ENCODE measurements at regions not wholly inside any gene's neighbourhood (a gene's known extent, or its start where the extent isn't known, plus 50 kb on each side); places are given as distances from the start of the nearest gene placed in this dataset.

DNA sequence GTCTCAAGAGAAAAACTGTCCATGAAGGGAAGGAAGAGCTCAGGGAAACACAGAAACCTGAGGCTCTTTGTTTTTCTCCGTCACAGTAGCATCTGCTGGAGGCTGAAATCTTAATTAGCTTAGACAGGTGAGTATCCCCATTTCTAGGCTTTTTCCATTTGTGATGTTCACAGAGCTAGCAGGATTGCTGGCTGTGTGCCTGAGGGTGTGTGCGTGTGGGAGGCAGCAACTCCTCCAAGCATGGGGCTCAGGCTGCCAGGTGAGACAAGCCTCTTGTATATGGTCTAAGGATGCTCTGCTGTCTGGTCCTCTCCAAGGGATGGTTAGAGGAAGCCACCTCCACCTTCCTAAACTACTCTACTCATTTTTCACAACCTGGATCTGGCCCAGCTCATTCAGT is 569.9 kb downstream of the HS3ST4 start:
- Histone ChIP-seq H3K27ac (ENCODE audit: low read length) (no peak overlapping the region), H4K20me1 (ENCODE audit: insufficient read depth, low read length) (no peaks in the 10 kb centered on the region), H3K27me3 (ENCODE audit: low read depth, low read length) (no peaks in the 10 kb centered on the region), H3K9me3 (ENCODE audit: insufficient read depth, low read length) (no peaks in the 10 kb centered on the region), H2AFZ (ENCODE audit: low read depth, low read length) (no peak overlapping the region), H3K9ac (ENCODE audit: low read length) (no peak overlapping the region), H3K4me2 (ENCODE audit: low read length) (no peak overlapping the region), H3K4me1 (ENCODE audit: low read length) (no peaks in the 10 kb centered on the region), H3K79me2 (ENCODE audit: low read length) (no peaks in the 10 kb centered on the region), H3K36me3 (replicated peaks; ENCODE audit: low read depth, low read length) (no peaks in the 10 kb centered on the region), H3K4me3 (ENCODE audit: low read length) (no peak overlapping the region)
- TF ChIP-seq EZH2phosphoT487 (IDR thresholded peaks at IDR 0.05; ENCODE audit: low read depth), result no peak
- TF ChIP-seq, protein P1, sequence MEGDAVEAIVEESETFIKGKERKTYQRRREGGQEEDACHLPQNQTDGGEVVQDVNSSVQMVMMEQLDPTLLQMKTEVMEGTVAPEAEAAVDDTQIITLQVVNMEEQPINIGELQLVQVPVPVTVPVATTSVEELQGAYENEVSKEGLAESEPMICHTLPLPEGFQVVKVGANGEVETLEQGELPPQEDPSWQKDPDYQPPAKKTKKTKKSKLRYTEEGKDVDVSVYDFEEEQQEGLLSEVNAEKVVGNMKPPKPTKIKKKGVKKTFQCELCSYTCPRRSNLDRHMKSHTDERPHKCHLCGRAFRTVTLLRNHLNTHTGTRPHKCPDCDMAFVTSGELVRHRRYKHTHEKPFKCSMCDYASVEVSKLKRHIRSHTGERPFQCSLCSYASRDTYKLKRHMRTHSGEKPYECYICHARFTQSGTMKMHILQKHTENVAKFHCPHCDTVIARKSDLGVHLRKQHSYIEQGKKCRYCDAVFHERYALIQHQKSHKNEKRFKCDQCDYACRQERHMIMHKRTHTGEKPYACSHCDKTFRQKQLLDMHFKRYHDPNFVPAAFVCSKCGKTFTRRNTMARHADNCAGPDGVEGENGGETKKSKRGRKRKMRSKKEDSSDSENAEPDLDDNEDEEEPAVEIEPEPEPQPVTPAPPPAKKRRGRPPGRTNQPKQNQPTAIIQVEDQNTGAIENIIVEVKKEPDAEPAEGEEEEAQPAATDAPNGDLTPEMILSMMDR (IDR thresholded peaks at IDR 0.05; ENCODE audit: low read depth, low read length), result no peak

DNA sequence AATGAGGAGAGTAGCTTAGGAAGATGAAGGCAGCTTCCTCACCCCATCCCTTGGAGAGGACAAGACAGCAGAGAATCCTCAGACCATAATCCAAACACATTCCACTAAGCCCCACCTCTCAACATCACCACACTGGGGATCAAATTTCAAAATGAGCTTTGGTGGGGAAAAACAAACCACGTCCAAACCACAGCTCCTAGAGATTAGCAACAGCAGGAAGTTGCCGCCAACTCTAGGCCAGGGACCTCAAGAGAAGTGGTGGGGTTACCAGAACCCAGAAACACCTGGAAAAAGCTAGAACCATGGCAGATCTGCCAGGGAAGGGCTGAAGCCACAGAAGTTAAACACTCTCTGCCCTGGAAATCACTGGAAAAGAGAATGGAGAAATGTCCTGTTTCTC is 571.6 kb downstream of the HS3ST4 start:
- TF ChIP-seq, protein P1 (IDR thresholded peaks at IDR 0.05; ENCODE audit: low read depth, low read length), result no peak
- TF ChIP-seq EZH2phosphoT487 (IDR thresholded peaks at IDR 0.05; ENCODE audit: low read depth), result no peak
- H4K20me1 ChIP-seq (ENCODE audit: insufficient read depth, low read length), result no peaks in the 10 kb centered on the region
- H3K27ac ChIP-seq (ENCODE audit: low read length), result no peak overlapping the region
- H3K4me2 ChIP-seq (ENCODE audit: low read length), result no peak overlapping the region
- H2AFZ ChIP-seq (ENCODE audit: low read depth, low read length), result no peak overlapping the region
- no peaks in the 10 kb centered on the region for H3K79me2 ChIP-seq (ENCODE audit: low read length)
- no peaks in the 10 kb centered on the region for H3K36me3 ChIP-seq (replicated peaks; ENCODE audit: low read depth, low read length)
- H3K9ac ChIP-seq (ENCODE audit: low read length), result no peak overlapping the region
- H3K9me3 ChIP-seq (ENCODE audit: insufficient read depth, low read length), result no peaks in the 10 kb centered on the region
- no peaks in the 10 kb centered on the region for H3K4me1 ChIP-seq (ENCODE audit: low read length)
- no peaks in the 10 kb centered on the region for H3K27me3 ChIP-seq (ENCODE audit: low read depth, low read length)
- no peak overlapping the region for H3K4me3 ChIP-seq (ENCODE audit: low read length)

DNA sequence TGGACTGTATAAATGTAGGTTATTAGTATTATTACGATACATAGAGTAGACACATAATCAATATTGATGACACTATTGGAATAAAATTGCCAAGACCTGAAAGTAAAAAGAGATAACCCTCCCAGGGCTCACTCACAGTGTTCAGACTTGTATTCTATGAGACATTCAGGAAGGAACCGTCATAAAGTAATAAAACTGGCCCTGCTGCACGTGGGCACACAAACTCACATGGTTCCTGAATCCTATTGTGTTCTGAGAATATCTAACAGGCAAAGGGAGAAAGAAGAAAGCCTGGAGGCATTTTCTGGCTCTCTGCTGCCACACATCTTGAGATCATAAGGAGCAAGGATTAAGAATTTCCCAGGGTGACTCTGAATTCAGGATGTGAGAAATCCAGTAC is 575.9 kb downstream of the HS3ST4 start:
- Histone ChIP-seq H3K27ac (ENCODE audit: low read length) (no peak overlapping the region), H3K9me3 (ENCODE audit: insufficient read depth, low read length) (no peaks in the 10 kb centered on the region), H3K79me2 (ENCODE audit: low read length) (no peaks in the 10 kb centered on the region), H3K27me3 (ENCODE audit: low read depth, low read length) (no peaks in the 10 kb centered on the region), H4K20me1 (ENCODE audit: insufficient read depth, low read length) (no peaks in the 10 kb centered on the region), H3K9ac (ENCODE audit: low read length) (no peak overlapping the region), H3K4me1 (ENCODE audit: low read length) (no peaks in the 10 kb centered on the region), H3K36me3 (replicated peaks; ENCODE audit: low read depth, low read length) (no peaks in the 10 kb centered on the region), H2AFZ (ENCODE audit: low read depth, low read length) (no peak overlapping the region), H3K4me3 (ENCODE audit: low read length) (no peak overlapping the region), H3K4me2 (ENCODE audit: low read length) (no peak overlapping the region)
- TF ChIP-seq, protein P1 (IDR thresholded peaks at IDR 0.05; ENCODE audit: low read depth, low read length), result no peak
- TF ChIP-seq EZH2phosphoT487 (IDR thresholded peaks at IDR 0.05; ENCODE audit: low read depth), result no peak

DNA sequence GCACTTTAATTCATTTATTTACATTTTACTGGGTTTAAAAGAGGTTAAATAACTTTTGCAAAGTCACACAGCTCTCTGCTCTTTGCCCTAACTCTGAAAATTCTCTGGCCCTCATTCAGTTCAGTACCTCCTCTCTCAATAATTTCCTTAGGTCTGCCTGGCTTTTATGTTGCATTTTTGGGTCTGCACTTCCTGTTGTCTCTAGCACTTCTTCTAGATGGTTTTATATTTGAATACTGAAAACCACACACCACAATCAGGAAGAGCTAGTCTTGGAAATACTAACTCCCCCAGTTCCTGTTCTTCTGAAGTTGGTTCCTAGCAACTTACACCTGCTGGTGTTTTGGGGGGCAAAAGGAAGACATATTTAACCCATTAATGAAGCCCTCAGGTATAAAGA is 577.9 kb downstream of the HS3ST4 start:
- H4K20me1 ChIP-seq (ENCODE audit: insufficient read depth, low read length), result no peaks in the 10 kb centered on the region

More for the DNA sequence above, 577.9 kb downstream of the HS3ST4 start:
- H3K79me2 ChIP-seq (ENCODE audit: low read length), result no peaks in the 10 kb centered on the region
- H3K27me3 ChIP-seq (ENCODE audit: low read depth, low read length), result no peaks in the 10 kb centered on the region
- H3K4me3 ChIP-seq (ENCODE audit: low read length), result no peak overlapping the region
- no peak overlapping the region for H3K4me2 ChIP-seq (ENCODE audit: low read length)
- H3K9me3 ChIP-seq (ENCODE audit: insufficient read depth, low read length), result no peaks in the 10 kb centered on the region
- H3K4me1 ChIP-seq (ENCODE audit: low read length), result no peaks in the 10 kb centered on the region
- H2AFZ ChIP-seq (ENCODE audit: low read depth, low read length), result no peak overlapping the region
- TF ChIP-seq, protein P1 (IDR thresholded peaks at IDR 0.05; ENCODE audit: low read depth, low read length), result no peak
- TF ChIP-seq EZH2phosphoT487 (IDR thresholded peaks at IDR 0.05; ENCODE audit: low read depth), result no peak
- H3K36me3 ChIP-seq (replicated peaks; ENCODE audit: low read depth, low read length), result no peaks in the 10 kb centered on the region
- H3K9ac ChIP-seq (ENCODE audit: low read length), result no peak overlapping the region
- no peak overlapping the region for H3K27ac ChIP-seq (ENCODE audit: low read length)

Data from OCI-LY3 (cell line).